Stimulated activated naive CD4-positive, alpha-beta T cell treated with Interleukin-2 at 50 U/mL for 16 hours (primary cell): ENCODE measurements at regions not wholly inside any gene's neighbourhood (a gene's known extent, or its start where the extent isn't known, plus 50 kb on each side); places are given as distances from the start of the nearest gene placed in this dataset.

Source experiments
- DNase-seq: peaks from one replicate; lab custom pipeline; 2025; lab: John Stamatoyannopoulos, UW

DNA sequence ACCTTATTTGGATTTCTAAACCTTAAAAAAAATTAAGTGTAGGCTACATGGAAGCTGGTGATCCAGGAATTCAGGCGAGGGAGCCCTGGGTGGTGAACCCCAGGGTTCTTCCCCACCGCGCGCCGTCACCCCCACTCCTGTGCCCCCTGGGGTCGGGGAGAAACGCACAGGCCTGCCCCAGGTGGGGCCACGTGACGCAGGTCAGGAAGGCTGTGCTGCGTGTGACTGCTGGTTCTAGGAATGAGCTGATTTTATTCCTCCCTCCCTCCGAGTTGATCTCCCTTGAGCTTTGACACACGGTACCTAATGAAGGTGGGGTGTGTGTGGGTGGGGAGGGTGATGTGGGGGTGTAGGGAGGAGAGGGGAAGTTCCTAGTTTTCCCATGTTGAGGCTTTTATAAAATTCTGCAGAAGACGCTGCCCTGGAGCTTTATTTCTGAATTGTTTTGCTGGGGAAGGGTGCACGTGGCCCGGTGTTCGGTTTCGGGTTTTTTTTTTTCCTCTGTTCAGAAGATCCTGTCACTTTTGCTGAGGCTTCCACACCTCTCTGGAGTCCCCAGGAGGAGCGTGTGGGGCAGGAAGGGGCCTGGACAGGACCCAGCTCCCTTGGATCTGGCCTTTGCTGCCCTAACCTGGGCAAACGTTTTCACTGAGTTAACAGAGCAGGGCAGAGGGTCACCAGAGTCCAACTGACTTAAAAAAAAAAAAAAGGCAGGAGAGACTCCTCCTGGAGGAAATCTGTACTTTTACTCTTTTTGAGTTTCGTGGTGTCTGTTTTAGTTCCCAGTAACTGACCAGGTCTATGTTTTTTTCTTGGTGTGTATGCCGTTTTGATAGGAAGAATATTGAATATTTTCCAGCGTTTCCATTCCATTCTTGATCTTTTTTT is 55.8 kb upstream of the GSE1 start:
- no peak for DNase-seq

DNA sequence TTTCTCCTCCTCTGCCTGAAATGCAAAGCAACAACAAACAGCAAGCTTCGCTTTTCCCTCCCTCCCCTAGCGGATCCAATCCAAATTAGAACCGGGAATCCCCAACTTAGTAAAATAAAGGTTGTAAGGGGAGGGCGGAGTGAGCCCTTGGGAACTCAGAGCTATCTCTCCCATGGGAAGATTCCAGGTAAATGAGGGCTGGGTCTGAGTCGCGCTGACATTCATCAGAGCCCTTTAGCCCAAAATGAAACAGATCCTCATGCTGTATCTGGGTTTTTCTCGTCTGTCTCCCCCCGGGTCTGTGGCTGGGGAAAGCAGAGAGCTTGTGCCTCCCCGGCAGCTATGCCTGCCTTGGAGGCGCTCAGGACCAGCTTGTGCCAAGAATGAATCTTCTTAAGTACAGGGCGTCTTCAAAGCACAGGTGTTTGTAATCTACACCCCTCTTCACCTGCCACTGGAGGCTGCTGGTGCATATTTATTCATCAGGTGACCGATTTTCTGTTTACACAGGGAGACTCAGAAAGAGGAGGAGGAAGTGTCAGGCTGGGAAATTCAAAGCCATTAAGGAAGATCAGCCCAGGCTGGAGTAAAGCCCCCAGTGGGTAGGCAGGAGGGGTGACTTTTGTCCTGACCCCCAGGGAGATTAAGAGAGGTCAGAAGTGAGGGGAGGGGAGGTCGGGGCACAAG is 55.0 kb upstream of the GSE1 start:
- DNase-seq, result no peak

DNA sequence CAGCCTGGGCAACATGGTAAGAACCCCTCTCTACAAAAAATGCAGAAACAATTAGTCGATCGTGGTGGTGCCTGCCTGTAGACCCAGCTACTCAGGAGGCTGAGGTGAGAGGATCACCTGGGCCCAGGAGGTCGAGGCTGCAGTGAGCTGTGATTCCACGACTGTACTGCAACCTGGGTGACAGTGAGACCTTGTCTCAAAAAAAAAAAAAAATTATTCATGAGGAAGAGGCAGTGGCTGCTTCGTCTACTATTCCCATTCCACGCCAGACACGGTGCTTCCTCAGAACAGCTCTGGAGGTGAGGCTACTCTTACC is 52.2 kb upstream of the GSE1 start:
- no peak for DNase-seq

DNA sequence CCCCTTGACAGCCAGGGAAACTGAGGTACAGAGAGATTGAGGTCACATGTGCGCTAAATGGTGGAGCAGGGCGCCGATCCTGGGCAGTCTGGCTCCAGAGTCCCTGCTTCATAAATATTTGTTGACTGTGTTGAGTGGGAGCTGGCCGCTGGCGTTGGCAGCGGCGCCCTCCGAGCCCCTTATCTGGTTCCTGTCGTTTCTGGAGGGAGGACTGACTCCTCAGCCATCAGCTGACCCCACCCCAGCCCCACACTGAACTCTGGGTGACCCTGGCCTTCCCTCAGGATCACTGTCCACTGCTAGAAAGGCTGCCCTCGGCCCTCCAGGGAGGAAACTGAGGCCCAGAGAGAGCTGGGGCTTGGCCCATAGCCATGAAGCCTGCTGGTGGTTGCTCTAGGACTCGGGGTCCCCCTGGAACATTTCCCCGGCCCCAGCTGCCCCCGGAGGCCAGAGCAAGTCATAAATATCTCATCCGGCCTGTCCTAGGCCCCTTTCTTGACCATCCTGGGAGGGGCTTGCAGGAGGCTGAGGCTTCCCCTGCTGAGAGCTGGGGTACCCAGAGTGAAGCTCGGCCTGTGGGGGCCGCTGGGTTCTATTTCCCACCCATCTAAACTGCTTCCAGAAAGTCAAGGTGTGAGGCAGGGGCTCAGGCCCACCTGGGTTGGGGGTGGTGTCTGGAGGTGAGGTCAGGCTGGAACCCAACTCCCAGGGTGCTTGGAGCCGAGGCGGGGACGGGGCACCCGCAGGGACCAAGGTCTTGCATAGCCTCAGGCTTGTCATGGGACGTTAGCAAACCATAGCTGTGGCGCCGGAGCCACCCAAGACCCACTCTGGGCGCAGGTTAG is 51.7 kb upstream of the GSE1 start:
- no peak for DNase-seq

DNA sequence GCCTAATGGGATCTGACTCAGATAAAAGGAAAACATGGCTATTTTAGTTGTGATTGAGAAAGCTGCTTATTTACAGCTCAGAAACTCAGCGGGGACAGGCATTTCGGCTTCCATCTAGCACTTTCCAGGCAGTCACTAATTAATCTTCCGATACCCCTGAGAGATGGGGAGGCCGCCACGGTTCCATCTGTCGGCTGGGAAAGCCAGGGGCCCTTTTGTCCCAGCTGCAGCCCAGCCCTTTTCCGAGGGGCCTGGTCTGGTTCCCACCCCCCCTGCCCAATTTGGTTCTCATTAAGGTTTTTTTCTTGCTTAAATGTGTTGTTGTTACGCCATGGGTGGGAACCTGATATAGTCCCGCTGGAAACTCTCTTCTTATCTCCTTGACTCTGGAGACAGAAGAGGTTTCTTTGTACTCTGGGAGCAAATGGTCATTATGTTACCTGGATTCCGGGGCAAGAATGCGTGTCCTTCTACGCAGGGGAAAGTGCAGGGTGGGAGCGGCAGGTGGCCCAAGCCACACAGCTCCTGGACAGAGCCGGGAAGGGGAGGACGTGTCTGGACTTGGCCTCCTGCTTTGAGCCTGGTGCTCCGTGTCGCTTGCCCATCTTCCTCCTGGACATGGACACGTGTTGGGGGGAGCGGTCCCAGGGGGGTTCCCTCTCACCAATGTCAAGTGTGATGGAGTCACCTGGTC is 50.9 kb upstream of the GSE1 start:
- DNase-seq, result no peak

DNA sequence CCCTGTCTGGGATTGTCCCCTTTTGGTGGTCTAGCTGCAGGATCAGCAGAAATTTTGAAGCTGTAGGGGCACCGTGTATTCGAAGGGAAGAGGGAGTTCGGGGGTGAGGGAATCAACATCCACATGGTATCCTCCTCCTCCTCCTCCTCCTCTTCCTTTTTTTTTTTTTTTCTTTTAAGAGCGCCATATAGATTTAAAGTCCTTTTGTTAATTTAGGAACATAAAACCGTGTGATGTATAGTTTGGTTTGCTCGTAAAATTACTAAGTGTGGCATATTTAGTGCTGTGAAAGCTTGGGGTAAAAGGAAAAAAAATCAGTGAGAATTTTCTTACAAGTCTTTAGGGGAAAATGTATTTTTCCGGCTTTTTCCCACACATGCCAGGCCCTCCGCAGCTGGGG is 50.1 kb upstream of the GSE1 start:
- no peak for DNase-seq
